ENCODE measurements at regions not wholly inside any gene's neighbourhood (a gene's known extent, or its start where the extent isn't known, plus 50 kb on each side); places are given as distances from the start of the nearest gene placed in this dataset.
"Not testable (repeated sequence)": the region's sequence is repeated elsewhere in the genome, so short reads cannot be mapped to it uniquely, and the experiment has no call there.

DNA sequence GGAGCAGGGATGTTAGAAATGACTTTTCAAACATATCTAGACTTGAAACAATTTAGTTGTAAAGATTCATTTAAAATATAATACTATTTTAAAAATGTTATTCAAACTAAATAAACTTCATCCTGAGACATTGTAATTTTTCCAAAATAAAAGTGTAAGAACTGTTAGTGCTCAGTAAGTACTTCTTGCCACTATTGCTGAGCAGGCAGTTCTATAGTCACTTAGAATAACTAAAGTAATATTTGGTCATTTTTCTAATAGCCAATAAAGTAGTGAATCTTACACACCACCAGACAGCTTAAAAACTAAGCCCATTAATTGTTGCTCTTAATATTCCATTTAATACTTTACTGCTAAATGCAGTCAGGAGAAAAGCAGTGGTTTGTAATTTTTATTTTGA, 1120.0 kb upstream of the CDH10 start:
- H3K27ac ChIP-seq: no peak overlapping the region
- no peak for DNase-seq (ENCODE audit: low read depth, low spot score)

DNA sequence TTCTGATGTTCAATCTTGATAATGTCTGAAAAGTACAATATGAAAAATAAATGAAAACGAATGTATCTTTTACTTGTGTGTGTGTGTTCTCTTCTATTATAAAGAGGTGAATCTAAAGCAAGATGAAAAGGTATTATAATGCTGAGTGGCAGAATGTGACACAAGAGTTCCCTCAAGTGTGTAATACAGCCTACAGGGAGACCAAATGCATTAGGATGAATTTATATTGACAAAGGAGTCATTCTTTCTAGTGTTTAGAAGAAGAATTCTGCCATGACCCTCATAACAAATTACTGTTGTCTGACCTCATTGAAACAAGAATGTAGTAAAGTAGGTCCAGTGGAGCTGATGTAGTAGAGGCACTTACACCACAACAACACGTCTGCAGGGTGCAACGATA, 1119.0 kb upstream of the CDH10 start:
- H3K27ac ChIP-seq: no peak overlapping the region
- DNase-seq (ENCODE audit: low read depth, low spot score): no peak

DNA sequence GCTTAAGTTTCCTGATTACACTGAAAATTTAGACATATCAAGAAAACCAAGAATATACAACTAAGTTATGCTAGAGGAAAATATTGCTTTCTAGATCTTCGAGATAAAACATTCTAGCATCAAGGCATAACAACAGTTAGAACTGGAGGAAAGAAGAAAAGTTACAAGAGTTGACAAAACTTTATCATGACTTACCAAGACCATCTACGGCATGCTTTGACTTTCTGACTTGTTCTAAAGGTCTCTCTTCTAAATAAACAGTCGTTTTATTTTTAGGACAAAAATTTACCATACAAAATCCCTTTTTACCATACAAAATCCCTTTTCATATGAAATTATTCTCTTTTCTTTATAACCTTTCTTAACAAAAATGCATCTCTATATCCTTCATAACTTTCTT, 1110.1 kb upstream of the CDH10 start:
- no peak for DNase-seq (ENCODE audit: low read depth, low spot score)
- H3K27ac ChIP-seq: no peak overlapping the region

DNA sequence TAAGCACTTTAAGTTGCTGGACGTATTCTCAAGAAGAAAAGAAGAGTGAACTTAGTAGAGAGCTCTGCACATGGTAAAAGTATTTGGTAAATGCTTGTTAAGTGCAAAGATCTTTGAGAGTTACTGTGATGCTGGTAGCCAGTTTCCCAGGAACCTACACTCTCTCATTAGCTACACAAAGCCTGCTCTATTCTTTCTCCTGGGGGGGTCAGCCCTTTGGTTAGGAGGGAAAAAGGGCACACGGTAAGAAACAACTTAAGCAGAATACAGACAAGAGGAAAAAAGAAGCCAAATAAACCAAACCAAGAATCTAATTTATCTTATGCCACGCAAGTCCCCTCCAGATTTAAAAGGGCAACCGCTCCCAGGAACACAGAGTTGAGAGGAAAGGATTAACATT, 1100.1 kb upstream of the CDH10 start:
- DNase-seq (ENCODE audit: low read depth, low spot score): no peak
- H3K27ac ChIP-seq: no peak overlapping the region

DNA sequence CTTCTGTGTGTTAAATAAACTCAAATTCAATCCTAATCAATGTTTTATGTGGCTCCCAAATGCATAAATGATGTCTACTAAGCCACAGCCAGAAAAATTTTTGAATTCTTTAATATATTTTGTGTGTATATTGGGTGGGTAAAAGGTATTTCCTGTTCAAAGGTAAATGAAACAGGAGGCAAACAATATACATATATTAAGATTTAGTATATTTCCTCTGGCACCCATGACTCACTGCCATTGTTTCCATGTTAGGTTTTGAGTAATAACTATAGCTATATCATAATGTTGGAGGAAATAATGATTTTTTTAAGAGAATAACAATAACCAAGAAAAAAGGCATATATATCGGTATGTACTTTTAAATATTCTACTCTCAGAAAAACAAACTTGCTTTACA, 1071.9 kb upstream of the CDH10 start:
- no peak for DNase-seq (ENCODE audit: low read depth, low spot score)
- no peak overlapping the region for H3K27ac ChIP-seq

DNA sequence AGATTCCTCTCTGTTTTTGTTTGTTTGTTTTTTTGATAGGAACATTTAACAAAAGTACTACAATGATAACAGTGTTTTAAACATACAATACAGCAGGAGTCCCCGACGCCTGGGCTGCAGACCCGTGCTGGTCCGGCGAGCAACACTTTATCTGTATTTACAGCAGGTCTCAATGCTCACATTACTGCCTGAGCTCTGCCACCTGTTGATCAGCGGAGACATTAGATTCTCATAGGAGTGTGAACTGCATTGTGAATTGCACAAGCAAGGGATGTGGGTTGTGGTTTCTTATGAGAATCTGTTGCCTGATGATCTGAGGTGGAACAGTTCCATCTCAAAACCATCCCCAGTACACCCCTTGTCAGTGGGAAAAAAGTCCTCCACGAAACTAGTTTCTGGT, 1068.5 kb upstream of the CDH10 start:
- no peak for DNase-seq (ENCODE audit: low read depth, low spot score)
- H3K27ac ChIP-seq: no peak overlapping the region

DNA sequence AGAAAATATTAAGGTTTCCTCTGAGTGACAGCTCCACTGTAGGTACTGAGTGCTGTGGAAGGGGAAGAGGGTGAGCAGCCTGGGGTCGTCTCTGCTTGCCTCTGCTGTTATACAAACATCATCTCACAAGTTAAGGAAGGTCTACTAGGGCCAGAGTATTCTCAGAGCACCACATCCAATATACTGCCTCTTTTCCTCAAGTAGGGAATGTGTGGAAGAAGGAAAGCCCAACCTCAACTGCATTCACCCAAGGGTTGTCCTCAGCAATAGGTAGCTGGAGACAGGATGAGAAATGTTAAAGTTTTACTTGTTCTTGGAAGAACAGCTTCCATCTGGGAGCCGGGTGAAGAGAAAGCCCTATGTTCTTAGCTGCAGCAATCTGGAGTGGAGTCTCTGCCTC, 1062.3 kb upstream of the CDH10 start:
- DNase-seq (ENCODE audit: low read depth, low spot score): no peak
- H3K27ac ChIP-seq: no peak overlapping the region

DNA sequence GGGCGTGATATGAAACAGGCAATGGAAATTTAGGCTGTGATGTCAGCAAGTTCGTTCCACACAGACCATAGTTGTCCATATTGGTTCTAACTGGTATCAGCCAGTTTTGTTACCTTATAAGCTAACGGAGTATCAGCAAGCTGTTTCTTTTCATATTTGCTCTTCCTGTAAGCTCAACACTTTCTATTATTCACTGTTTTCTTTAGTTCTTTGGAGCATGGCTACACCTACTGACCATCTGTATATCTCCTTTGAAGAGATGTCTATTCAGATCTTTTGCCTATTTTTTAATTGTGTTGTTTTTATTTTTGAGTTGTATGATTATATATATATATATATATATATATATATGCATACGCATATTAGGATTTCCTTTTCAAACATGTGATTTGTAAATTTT, 1057.2 kb upstream of the CDH10 start:
- no peak for DNase-seq (ENCODE audit: low read depth, low spot score)
- H3K27ac ChIP-seq: no peak overlapping the region

DNA sequence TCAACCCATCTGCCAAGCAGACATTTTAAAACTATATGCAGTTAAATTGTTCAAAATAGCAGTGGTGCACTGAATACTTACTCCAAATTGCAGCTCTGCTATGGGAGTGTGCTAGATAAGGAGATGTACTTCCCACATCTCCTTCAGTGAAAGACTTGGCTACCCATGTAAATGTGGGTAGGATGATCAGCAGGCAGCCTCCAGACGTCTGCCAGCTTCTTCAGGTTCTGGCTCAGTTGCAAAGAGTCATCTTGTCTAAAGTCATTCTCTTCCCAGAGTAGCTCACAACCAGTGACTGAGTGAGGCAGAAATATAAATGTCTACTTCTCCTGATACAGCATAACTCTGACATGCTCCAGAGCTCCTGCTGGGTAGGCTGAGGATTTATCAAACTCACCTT, 1050.0 kb upstream of the CDH10 start:
- no peak overlapping the region for H3K27ac ChIP-seq
- no peak for DNase-seq (ENCODE audit: low read depth, low spot score)

DNA sequence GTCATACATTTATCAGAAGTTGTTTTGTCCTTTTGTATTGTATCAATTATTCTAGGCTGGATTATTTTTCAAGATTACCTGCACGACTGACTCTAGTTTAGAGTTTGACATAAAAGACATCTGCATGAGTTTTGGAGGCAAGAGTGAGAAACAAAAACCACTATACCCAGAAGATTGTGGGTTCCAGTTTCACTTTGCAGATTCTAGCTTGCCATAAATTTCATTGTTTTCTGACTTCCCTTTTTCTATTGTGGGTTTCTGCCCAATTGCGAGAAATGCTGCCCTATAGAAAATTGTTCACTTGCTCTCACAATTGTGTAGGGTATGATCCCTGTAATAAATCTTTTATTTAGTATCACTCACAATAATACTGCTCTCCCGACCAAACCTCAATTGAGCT, 1043.4 kb upstream of the CDH10 start:
- DNase-seq (ENCODE audit: low read depth, low spot score): no peak
- no peak overlapping the region for H3K27ac ChIP-seq

DNA sequence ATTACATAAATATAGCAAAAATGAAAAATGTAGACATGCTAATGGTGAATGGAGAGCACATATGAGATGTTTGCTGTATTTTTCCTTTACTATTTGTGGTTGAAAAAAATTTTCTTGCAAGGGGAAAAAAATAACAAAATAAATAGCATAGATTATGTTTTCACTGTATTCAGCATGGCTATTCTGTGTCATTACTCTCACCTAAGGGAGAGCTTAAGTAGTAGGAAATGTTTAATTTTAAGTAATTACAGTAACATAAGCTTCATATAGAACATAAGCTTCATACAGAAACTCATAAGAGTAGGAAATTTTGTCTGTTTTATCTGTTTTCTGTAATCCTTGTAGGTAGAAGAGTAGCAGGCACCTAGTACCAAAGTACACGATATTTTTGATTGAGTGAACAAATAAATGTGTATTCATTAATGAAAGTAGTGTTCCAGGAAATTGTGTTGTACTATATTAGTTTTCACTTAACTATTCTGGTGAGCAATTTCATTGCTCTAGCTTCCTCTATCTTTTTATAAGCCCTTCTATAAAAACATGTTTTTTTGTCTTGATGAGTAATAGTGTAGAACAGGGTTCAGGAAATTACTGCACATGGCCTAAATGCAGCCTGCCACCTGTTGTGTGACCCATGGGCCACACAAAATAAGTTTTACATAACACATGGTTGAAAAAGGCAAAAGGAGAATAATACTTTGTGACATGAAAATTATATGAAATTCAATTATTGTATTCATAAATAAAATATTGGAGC, 1025.0 kb upstream of the CDH10 start:
- DNase-seq (ENCODE audit: low read depth, low spot score): no peak
- H3K27ac ChIP-seq: no peak overlapping the region

DNA sequence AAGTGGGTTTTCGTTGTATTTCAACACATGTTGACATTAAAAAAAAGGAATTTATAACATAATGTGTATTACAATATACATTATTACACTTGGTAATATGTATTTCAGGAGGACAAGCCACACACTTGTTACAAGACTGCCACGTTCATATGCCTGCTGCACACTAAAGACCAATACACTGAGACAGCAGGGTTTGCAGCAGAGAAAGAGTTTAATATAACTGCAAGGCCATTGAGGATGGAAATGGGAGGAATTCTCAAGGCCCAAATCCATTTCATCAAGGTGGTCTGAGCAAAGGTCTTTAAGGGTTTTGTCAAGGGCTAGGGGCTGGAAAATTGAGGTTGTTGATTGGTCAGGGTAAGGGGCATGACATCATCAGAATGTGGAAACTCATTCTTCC, 1017.8 kb upstream of the CDH10 start:
- DNase-seq (ENCODE audit: low read depth, low spot score): no peak
- no peak overlapping the region for H3K27ac ChIP-seq

DNA sequence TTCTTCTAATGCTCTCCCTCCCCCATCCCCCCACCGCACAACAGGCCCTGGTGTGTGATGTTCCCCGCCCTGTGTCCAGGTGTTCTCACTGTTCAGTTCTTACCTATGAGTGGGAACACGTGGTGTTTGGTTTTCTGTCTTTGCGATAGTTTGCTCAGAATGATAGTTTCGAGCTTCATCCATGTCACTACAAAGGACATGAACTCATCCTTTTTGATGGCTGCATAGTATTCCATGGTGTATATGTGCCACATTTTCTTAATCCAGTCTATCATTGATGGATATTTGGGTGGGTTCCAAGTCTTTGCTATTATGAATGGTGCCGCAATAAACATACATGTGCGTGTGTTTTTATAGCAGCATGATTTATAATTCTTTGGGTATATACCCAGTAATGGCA, 1005.5 kb upstream of the CDH10 start:
- H3K27ac ChIP-seq: not testable (repeated sequence)

DNA sequence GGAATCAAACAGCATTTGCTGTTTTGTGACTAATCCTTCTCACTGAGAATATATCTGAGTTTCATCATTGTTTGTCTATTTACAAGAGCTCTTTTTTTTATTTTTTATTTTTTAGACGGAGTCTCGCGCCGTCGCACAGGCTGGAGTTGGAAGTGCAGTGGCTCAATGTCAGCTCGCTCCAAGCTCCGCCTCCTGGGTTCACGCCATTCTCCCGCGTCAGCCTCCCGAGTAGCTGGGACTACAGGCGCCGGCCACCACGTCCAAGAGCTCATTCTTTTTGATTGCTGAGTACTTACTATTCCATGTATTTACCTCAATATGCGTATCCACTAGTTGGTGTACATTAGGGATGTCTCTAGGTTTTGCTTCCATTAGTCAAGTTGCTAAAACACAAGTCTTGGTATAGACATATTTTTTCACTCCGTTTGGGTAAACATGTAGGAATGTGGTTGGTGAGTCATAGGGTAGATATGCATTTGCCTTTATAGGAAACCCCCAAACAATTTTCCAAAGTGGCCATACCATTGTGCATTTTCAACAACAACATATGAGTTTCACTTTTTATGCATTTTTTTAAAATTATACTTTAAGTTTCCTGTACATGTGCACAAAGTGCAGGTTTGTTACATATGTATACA, 1005.0 kb upstream of the CDH10 start:
- DNase-seq (ENCODE audit: low read depth, low spot score): no peak
- H3K27ac ChIP-seq: no peak overlapping the region

More for the DNA sequence above, 1005.5 kb upstream of the CDH10 start:
- not testable (repeated sequence) for DNase-seq (ENCODE audit: low read depth, low spot score)

DNA sequence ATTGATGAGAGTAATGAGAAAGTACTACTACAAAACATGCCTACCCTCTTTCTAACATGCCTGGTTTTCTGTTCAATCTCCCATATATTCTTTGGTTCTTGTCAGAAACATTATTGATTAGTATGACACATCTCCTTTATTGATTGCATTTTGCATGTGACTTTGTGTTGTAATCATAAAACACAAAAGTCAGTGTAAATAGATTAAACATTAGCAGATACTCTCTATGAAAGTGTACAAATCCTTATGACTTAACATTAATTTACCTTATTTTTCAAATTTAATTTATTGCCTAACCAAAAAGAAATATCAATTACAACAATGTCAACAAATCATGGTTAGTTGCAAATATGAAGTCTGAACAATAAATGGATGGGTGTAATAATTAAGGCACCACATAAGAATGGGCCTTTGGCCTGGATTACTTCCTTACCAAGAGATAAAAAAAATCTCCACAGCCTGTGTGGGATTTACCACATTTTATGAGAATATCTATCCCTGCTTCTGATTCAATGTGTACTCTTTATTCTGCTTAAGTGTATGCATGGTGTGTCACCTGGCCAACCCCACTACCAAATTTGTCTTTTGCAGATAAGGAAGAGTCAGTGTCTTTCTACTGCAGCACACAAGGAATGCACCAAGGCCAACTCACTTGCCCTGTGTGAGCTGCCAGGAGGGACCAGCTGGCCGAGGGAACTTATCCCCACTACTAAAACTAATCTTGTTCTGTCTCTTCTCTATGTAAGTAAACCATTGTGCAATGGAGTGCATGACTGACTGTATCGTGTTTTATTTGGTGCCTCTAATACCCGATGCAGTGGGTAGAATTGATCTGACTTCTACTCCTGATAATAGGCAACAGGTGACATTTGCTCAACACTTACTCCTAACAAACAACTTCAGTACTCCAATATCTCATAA, 1001.9 kb upstream of the CDH10 start:
- no peak overlapping the region for H3K27ac ChIP-seq
- DNase-seq (ENCODE audit: low read depth, low spot score): no peak

DNA sequence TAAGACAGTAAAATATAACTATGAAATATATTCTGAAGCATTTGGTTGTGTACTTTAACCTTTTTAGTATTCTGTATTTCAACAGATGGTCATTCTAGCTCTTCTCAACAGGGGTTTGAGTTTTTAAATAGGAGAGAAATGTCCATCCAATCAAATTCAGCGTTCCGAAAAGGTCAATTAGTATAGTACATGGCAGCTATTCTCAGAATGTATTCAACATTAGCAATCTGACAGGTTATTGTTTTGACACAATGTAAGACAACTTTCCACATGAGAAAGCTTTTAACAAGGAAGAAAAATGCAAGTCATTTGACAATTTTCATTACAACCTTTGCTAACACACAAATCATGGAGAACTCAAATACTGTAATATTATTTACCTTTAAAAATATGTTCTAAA, 996.3 kb upstream of the CDH10 start:
- no peak for DNase-seq (ENCODE audit: low read depth, low spot score)
- no peak overlapping the region for H3K27ac ChIP-seq

DNA sequence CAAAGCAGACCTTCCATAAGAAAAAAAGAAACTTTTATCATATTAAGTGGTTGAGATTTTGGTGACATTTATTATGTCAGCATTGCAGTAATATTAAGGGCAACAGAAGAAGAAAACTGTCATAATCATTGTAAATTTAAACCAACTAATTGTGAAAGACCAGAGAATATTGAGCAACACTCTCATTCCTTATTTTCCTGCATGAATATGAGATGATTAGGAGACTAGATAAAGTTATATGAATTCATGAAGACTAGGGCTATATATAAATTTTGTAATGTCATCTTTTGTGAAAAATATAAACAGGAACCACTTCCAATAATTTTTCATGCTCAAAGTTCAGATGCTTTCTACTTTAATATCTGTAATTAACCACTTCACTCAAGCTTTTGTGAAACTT, 974.5 kb upstream of the CDH10 start:
- H3K27ac ChIP-seq: no peak overlapping the region
- no peak for DNase-seq (ENCODE audit: low read depth, low spot score)

DNA sequence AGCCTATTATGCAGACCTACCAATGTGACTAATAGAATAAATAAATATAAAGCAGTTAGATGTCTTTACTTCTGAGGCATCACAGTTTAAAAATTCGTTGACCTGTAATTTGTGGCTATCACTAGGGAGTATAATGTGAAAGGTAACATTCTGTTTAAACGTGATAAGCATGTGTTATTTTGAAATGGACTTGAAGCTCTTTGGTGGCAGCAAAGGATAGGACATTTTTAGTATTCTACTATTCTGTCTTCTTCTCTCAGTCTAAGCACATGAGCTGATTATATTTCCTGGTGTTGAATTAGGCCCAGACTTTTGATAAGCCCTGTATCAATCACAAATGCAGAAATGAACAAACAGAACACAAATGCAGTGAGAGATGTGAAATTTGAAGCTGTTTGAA, 974.0 kb upstream of the CDH10 start:
- no peak overlapping the region for H3K27ac ChIP-seq
- no peak for DNase-seq (ENCODE audit: low read depth, low spot score)

DNA sequence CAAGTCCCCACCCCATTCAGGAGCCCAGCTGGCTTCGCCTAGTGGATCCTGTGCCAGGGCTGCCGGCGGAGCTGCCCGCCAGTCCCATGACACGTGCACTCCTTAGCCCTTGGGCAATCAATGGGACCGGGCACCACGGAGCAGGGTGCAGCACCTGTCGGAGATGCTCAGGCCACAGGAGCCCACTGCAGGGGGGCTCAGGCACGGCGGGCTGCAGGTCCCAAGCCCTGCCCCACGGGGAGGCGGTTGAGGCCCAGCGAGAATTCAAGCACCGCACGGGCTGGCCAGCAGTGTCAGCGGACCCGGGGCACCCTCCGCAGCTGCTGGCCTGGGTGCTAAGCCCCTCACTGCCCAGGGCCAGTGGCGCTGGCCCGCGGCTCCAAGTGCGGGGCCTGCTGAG, 969.7 kb upstream of the CDH10 start:
- DNase-seq (ENCODE audit: low read depth, low spot score): no peak

DNA sequence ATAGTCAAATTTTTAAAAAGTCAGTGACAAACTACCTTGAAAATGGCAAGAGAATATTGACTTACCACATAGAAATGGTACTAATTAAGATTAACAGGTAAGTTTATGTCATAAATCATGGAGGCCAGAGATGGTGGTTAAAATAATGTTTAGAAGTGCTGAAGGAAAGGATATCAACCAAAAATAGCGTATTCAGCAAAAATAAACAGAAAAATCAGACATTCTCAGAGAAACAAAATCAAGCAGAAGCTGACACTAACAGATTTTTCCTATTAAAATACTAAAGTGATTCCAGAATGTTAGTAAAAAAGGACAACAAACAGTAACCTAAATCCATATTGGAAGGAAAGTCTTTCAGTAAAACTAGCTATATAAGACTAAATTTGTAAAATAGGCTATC, 959.9 kb upstream of the CDH10 start:
- no peak overlapping the region for H3K27ac ChIP-seq
- DNase-seq (ENCODE audit: low read depth, low spot score): no peak

More for the DNA sequence above, 969.7 kb upstream of the CDH10 start:
- no peak overlapping the region for H3K27ac ChIP-seq

DNA sequence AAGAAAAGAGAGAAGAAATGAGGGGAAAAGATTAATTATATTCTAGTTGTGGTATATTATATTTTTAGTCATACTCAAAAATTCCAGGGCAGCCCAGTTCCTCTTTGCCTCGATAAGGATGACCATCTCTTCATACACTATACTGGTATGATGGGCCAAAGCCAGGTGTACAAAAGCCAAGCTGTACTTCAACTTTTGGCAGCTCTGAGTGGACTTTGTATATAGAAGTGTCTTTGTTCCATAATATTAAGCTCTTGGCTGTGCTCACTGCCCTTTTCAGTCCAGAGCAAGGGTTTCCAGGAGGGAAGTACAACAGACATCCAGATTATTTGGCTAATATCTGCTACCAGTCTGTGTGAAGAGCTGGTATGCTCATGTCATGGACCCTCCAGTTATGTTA, 934.3 kb upstream of the CDH10 start:
- H3K27ac ChIP-seq: no peak overlapping the region
- no peak for DNase-seq (ENCODE audit: low read depth, low spot score)
